Epithelial cell of proximal tubule (primary cell): ENCODE measurements at regions not wholly inside any gene's neighbourhood (a gene's known extent, or its start where the extent isn't known, plus 50 kb on each side); places are given as distances from the start of the nearest gene placed in this dataset.

Experiments used
- DNase-seq: peaks from one replicate; pipeline ENCODE4 v3.0.0-alpha.2; 2011; ENCODE audit warnings: low read depth
- H3K4me3 ChIP-seq: 2 replicates; pipeline ENCODE4 v1.5.1; 2011; ENCODE audit warnings: low read depth, mild to moderate bottlenecking, low read length
- CTCF ChIP-seq: conservative IDR thresholded peaks from 2 replicates; pipeline ENCODE4 v1.5.1; 2012; ENCODE audit warnings: low read depth, mild to moderate bottlenecking, low read length

GRCh38 chr13:34085204-34085603 lies 267.3 kb downstream of the RFC3 start:
- TF ChIP-seq CTCF: no peak
- no peak overlapping the region for H3K4me3 ChIP-seq
- no peak for DNase-seq

- DNase-seq: no peak
- H3K4me3 ChIP-seq: no peak overlapping the region
- no peak for TF ChIP-seq CTCF
These were observed 268.3 kb downstream of the RFC3 start for GRCh38 chr13:34086281-34086680.

GRCh38 chr13:34087791-34088190 lies 269.8 kb downstream of the RFC3 start:
- no peak for DNase-seq
- H3K4me3 ChIP-seq: no peak overlapping the region
- TF ChIP-seq CTCF: no peak

- no peak overlapping the region for H3K4me3 ChIP-seq
- peak; percentile 72 for DNase-seq
- no peak for TF ChIP-seq CTCF
These were observed 285.9 kb downstream of the RFC3 start for GRCh38 chr13:34103854-34104253.

GRCh38 chr13:34104853-34105252 lies 286.9 kb downstream of the RFC3 start:
- TF ChIP-seq CTCF: no peak
- DNase-seq: no peak
- no peak overlapping the region for H3K4me3 ChIP-seq

- DNase-seq: no peak
- TF ChIP-seq CTCF: no peak
- H3K4me3 ChIP-seq: no peak overlapping the region
These were observed 289.9 kb downstream of the RFC3 start for GRCh38 chr13:34107806-34108205.

GRCh38 chr13:34108410-34108809 lies 290.5 kb downstream of the RFC3 start:
- TF ChIP-seq CTCF: no peak
- no peak for DNase-seq
- H3K4me3 ChIP-seq: no peak overlapping the region
